T-helper 1 cell treated with Interleukin-12 subunit alpha and Interleukin-12 subunit beta and Interleukin-4 antibody, amounts not matched to agents 30 ng/mL and 1 ng/mL, for 36 hours (primary cell): ENCODE measurements at regions not wholly inside any gene's neighbourhood (a gene's known extent, or its start where the extent isn't known, plus 50 kb on each side); places are given as distances from the start of the nearest gene placed in this dataset.
"Not testable (repeated sequence)": the region's sequence is repeated elsewhere in the genome, so short reads cannot be mapped to it uniquely, and the experiment has no call there.

Experiments used
- intact Hi-C: fragments of 100-400 bp; cut with micrococcal nuclease; formaldehyde crosslinking; loops from one replicate; pipeline ENCODE4 v1.15.1; 2024

GRCh38 chr6:130547723-130548122 is 181.9 kb downstream of the TMEM200A start:
- intact Hi-C loops, result no loop called here

- intact Hi-C loops, result loop anchor here (2.0 kb wide), 1 partner anchor 19 kb away; no protein-coding TSS in a partner anchor
Observed at GRCh38 chr6:130557481-130558112, 191.8 kb downstream of the TMEM200A start.

DNA sequence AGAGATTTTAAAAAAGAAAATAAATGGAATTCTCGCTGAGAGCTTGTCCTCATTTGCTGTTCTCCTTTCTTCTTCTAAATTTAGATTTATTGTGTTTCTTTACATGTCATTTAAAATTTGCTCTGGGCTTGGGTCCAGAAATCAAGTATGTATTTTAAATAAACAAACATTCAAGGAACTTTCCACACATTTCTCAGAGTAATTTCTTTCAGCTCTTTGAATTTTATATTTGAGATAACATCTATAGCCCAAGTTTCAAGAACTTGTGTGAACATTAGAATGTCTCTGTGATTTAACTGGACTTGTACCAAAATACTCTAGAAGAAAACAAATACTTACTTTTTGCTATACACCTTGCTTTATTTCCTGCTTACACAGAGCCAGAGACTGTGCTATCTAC is 192.3 kb downstream of the TMEM200A start:
- intact Hi-C loops, result loop anchor here (2.0 kb wide), 1 partner anchor 19 kb away; no protein-coding TSS in a partner anchor

DNA sequence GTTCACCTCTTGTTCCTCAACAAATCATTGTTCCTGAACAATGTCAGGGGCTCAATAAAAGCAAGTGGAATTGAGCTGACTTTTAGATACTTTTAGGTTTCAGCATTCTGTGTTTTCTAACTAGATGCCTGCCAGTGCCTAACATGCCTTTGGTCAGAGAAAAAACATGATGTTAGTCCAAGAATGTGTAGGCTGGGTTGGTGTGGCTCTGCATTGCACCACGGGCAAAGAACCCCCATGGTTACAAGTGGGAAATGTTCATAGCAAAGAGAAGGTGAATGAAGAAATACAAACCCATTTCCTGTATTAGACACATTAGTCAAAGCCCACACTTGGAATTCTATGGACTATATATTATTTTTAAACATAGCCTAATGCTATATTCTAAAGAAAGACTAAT is 193.3 kb downstream of the TMEM200A start:
- intact Hi-C loops, result loop anchor here (2.0 kb wide), 1 partner anchor 20 kb away; no protein-coding TSS in a partner anchor

DNA sequence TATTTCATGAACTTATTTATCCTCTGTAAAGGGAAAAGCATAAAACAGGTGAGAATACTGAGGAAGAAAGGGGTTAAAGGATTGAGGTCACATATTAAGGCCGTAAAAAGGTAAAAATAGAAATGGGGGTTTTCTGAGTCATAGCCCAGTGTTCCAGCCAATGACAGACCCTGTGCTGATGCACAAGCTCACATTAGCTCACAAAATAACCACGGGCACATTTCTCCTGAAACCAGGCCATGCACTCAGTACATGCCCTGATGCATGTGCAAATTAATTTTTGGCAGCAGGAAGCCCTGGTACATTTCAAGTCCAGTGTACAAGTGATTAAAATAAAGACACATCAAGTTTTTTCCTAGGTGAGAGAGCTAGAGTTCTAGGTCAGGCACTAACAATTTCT is 194.4 kb downstream of the TMEM200A start:
- intact Hi-C loops, result no loop called here

GRCh38 chr6:130561159-130561558 is 195.3 kb downstream of the TMEM200A start:
- intact Hi-C loops, result not testable (repeated sequence)

- intact Hi-C loops, result no loop called here
Observed at GRCh38 chr6:130565696-130566095, 199.9 kb downstream of the TMEM200A start.

- intact Hi-C loops, result no loop called here
Observed at GRCh38 chr6:130574146-130574545, 208.3 kb downstream of the TMEM200A start.

GRCh38 chr6:130575557-130575956 is 209.7 kb downstream of the TMEM200A start:
- intact Hi-C loops, result loop anchor here (5.0 kb wide), 3 partner anchors 193 to 903 kb away; partner anchors contain the start of gene TMEM200A

GRCh38 chr6:130575971-130576370 is 210.2 kb downstream of the TMEM200A start:
- intact Hi-C loops, result loop anchor here (1.0 to 5.0 kb wide), 9 partner anchors 9 to 904 kb away; partner anchors contain the start of genes SAMD3 and TMEM200A

- intact Hi-C loops, result loop anchor here (2.0 to 5.0 kb wide), 5 partner anchors 45 to 905 kb away; partner anchors contain the start of genes SAMD3 and TMEM200A
Observed at GRCh38 chr6:130577178-130577919, 211.5 kb downstream of the TMEM200A start.

- intact Hi-C loops, result loop anchor here (5.0 kb wide), 3 partner anchors 196 to 906 kb away; partner anchors contain the start of gene TMEM200A
Observed at GRCh38 chr6:130578713-130579112, 212.9 kb downstream of the TMEM200A start.

GRCh38 chr6:130583268-130583667 is 217.5 kb downstream of the TMEM200A start:
- intact Hi-C loops, result no loop called here

DNA sequence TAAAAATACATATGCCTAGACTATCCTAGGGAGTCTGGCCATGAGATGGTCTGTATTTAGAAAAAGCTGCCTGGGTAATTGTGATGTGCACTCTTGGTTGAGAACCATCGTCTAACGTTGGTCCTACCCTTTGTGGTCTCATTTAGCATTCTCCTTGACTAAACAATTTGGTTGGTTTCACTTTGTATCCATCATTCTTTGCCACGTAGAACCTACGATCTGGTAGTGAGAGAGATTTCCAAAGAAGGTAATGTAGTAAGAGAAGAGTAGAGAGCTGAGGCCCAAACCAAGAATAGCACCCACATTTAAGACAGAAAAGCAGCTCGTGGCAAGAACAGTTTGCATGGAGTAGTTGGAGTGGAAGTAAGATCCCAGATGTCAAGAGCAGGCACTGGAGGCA is 219.8 kb downstream of the TMEM200A start:
- intact Hi-C loops, result loop anchor here (1.0 kb wide), 1 partner anchor 9 kb away; no protein-coding TSS in a partner anchor

GRCh38 chr6:130587778-130588520 is 222.1 kb downstream of the TMEM200A start:
- intact Hi-C loops, result loop anchor here (2.0 kb wide), 1 partner anchor 611 kb away; no protein-coding TSS in a partner anchor

- intact Hi-C loops, result no loop called here
Observed at GRCh38 chr6:130593200-130593599, 227.4 kb downstream of the TMEM200A start.

DNA sequence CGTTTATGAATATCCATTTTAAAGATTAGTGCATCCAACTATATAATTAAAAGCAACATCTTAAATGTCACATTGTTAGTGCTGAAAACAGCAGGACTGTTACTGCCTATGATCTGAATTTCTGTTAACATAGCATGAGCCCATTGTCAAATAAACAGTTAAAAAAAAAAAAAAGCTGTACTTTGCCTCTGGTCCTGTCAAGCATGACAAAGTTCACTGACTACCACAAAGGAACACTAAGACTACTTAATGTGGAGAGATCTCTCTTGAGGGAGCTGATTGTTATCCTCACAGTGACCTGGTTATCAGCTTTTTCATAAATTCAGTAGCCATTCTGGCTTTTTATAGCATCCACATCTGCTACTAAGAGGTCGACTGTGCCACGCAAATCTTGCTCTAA is 228.1 kb downstream of the TMEM200A start:
- intact Hi-C loops, result no loop called here

DNA sequence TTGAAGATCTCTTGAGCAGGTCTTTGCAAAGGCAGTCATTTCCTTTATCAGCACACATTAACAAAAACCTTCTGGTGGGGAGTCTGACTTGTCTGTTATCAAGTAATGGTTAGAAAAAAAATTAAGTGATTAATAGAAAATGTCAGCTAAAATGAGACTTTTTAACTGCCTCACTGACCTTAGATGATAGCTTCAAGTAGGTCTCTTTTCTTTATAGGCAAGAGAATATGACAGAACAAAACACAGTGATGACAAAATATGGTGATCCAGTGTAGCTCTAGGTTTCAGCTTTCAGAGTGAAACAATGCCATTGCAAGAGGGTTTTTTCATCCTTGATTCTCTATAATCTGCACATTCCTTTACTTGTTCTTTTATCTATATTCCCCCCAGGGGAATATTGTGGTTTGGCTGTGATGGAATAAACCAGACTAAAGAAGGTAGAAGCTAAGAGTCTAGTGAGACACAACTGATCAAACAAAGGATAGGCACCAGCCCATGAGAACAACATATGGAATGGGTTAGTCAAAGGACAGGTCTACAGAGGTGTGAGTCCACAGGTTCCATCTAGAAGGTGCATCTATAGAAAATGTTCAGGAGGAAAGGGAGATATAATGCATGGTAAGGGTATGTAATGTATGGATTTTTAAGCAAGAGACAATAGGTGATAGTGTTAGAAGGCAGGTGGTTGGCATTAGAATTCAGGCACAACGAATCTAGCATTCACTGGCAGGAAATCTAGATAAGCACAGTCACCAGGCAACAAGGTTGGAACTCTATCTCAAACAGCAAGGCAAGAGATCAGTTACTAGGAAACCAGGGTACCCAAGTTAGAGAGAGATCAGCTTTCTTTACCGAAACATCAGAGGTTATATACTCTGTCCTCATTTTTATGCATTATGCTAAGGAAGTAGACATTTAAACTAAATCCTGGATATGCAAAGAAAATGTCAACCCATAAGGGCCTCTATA is 228.9 kb upstream of the SMLR1 start:
- intact Hi-C loops, result no loop called here

- intact Hi-C loops, result no loop called here
Observed at GRCh38 chr6:130600880-130601341, 226.3 kb upstream of the SMLR1 start.

GRCh38 chr6:130602151-130602770 is 224.9 kb upstream of the SMLR1 start:
- intact Hi-C loops, result no loop called here
